OCI-M2 (cell line): ENCODE measurements at regions not wholly inside any gene's neighbourhood (a gene's known extent, or its start where the extent isn't known, plus 50 kb on each side); places are given as distances from the start of the nearest gene placed in this dataset.
"Not testable (repeated sequence)": the region's sequence is repeated elsewhere in the genome, so short reads cannot be mapped to it uniquely, and the experiment has no call there.

ENCODE experiments used
- DNase-seq: peaks from one replicate; lab custom pipeline; 2025; ENCODE audit not compliant: unreplicated experiment; lab: John Stamatoyannopoulos, UW

- DNase-seq = no peak
Measured at GRCh38 chr7:91397612-91398011, 133.4 kb downstream of the FZD1 start.

GRCh38 chr7:91398341-91398740 is 134.1 kb downstream of the FZD1 start:
- DNase-seq = no peak

DNA sequence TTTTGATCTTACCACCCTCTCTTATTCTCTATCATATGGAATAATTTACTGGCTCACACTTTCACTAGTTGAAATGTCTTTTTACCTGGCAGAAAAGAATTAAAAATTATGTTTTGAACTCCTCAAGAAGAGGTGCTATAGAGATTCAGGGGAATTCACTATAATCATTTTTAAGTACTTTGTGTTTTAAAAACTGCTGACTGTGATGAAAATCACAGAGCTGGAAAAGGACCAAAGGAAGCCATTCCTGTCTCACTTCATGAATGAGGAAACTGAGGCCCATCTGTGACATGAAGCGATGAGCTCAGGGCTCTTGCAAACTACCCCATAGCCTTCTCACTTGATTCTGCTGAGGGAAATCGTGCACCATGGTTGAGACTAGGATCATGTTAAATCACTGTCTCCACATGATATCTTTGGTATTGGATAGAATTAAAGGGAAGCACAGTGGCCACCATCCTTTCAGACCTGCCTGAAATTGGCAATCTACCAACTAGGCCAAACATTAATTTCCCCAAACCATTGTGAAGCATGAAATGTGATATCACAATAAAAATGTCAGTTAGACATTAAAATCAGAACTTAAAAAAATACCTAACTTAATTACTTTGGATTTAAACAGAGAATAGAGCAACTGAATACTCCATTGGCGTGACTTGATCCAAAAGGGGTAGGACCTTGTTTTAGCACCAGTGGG is 141.0 kb downstream of the FZD1 start:
- DNase-seq = no peak

DNA sequence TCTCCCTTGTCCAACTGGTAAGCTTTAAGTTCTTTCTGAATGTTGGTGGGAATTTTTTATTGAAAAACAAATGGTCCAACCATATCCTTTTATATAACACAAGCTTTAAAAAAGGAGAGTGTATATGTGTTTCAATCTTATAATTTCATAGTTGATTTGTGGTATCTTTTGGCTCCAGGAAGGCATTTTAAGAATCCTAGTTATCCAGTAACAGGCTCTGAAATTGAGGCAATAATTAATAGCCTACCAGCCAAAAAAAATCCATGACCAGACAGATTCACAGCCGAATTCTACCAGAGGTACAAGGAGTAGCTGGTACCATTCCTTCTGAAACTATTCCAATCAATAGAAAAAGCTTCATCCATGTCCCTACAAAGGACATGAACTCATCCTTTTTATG is 141.6 kb downstream of the FZD1 start:
- not testable (repeated sequence) for DNase-seq

DNA sequence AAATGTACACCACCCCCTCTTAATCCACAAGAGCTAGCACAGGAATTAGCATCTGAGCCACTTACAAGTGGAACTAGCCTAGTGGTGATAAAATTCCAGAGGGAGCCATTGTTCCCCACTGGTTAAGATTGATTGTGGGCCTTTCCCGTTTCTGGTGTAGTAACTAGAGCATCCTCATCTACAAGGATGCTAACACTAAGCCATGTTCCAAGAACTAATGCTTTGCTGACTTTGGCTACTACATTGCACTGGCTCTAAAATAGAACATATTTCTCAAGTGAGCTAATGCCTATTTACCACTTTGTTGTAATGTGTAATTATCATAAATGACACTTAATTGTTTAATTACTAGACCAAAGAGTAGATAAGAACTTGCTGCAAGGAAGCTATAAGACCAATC is 143.7 kb downstream of the FZD1 start:
- DNase-seq = no peak

- DNase-seq = no peak
Measured at GRCh38 chr7:91408388-91409154, 144.3 kb downstream of the FZD1 start.

DNA sequence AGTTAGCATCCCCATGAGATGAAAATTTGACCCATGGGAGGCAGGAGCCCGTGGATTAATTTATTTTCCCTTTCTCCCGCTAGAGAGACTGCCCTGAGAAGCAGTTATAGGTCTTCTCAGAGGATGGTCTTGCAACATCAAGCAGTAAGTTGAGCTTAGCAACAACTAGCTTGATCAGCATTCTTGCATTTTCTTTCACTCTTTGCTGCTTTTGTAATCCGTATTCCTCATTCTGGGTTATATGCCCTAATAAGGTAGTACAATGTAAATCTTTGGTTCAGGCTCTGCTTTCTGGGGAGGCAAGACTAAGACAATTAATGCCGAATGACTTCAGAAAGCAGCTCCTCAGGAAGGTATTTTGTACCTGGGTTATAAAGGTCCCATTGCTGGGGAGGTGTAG is 146.8 kb downstream of the FZD1 start:
- DNase-seq = no peak

GRCh38 chr7:91412298-91412697 is 148.1 kb downstream of the FZD1 start:
- DNase-seq = no peak

DNA sequence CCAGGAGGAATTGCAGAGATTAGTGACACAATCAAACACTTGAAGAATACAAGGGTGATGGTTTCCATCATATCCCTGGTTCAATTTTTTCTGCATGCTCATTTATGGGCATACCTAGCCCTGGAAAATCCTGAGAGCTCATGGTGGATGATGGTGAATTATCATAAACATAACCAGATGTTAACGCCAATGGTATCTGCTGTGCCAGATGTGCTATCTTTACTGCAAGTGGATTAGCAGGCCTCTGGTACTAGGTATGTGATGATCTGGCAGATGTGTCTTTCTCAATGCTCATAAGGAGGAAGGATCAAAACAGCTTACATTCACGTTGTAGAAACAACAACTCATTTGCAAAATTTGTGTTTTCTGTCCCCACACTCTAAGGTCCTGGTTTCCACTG is 150.5 kb downstream of the FZD1 start:
- no peak for DNase-seq

- no peak for DNase-seq
Measured at GRCh38 chr7:91416155-91416865, 152.1 kb downstream of the FZD1 start.

DNA sequence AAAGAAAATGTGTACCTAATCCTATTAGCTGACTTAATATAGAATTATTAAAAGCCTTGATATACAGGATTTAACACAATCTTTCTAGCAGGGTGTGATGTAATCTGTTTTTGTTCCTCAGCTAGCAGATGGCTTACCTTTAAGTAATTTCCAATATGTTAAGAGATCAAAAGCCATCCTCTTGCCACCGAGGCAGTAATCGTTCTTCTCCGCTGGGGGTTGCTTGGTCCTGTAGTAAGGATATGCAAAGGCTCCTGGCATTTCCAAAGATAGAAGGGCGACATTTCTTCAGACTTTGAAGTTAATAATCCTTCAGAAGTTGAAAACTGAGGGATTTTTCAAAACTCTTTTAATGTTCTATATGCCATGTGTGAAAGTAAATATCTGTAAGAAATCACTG is 156.4 kb downstream of the FZD1 start:
- DNase-seq = no peak

GRCh38 chr7:91421018-91421417 is 156.8 kb downstream of the FZD1 start:
- no peak for DNase-seq

- no peak for DNase-seq
Measured at GRCh38 chr7:91424371-91424770, 160.1 kb downstream of the FZD1 start.

DNA sequence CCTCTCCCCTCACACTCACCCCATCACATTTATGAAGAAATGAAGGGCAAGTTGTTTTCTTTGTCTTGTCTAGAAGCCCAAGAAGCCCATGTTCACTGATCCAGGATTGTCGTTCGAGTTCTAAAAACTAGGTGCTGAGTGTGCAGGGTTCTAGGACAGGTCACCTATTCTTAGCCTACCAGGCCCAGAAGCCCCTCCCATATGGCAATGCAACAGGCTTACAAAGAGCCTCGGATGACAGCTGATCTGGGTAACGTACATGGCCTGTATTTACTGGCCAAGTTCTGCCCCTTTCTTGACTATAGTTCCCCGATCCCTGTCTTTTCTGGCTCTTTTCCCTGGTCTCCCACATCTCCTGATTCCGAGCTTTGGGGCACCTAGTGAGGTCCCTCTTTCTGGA is 160.9 kb downstream of the FZD1 start:
- no peak for DNase-seq

GRCh38 chr7:91427051-91427450 is 162.8 kb downstream of the FZD1 start:
- no peak for DNase-seq

GRCh38 chr7:91431601-91432000 is 167.4 kb downstream of the FZD1 start:
- DNase-seq = no peak

DNA sequence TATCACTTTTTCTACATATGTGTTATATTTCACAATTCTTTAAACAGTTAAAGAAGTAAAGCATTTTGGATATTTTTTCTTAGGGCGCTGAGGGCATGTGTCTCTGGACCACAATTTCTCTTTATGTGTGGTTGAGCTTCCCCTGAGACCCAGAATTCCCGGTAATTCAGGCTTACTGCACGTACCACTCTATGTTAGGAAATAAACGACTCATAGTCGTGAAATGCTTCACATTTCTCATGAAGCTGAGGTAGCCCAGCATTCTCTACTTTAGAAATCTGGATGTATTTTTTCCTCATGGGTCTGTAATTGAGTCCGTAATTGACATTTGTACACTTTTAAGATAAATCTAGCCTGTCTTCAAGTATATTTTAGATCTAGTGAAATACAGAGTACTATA is 170.6 kb downstream of the FZD1 start:
- no peak for DNase-seq

DNA sequence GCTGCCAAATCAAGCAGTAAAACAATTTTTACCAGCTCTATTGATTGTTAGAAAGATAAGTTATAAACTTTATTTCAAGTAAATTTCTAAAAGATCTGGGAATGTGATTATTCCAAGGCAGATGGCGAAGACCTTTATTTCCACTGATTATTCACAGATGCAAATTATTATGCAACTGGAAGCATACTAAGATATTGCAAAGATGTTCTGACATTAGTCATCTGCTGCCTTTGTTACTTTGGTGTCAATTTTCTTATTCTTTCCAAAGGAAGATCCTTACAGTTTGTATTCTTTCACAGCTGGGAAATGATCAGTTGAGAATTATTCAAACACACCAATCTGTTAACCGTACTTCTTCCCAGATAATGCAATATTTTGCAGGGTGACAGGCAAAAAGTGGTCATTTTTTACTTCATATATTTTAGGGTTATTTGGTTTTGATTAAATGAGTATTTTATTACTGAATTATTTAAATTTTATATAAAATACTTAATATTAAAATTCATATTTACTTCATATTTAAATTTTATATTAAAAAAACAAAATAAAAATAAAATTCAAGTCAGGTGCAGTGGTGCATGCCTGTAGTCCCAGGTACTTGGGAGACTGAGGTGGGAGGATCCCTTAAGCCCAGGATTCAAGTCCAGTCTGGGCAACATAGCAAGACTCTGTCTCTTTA is 171.3 kb downstream of the FZD1 start:
- no peak for DNase-seq

- no peak for DNase-seq
Measured at GRCh38 chr7:91436655-91437054, 172.4 kb downstream of the FZD1 start.

- DNase-seq = not testable (repeated sequence)
Measured at GRCh38 chr7:91440198-91440597, 176.0 kb downstream of the FZD1 start.

DNA sequence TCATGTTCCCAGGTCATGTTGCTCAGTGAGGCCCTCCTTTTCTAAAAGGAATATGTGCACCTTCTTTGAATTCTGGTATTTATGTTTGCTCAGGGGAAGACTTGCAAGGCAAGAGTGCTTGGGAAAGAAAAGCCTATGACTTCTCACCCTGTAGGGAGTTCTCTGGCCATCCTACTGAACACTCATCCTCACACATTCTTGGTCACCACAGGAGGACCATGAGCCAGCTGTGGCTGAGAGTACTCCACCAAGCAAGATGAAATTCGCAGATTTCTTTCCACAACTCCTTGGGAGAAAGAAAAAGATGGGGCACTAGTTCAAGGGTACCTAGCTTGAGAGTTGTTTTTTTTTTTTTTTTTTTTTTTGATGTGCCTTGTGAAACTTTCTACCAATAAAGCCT is 179.6 kb downstream of the FZD1 start:
- DNase-seq = no peak

- no peak for DNase-seq
Measured at GRCh38 chr7:91446819-91447218, 182.6 kb downstream of the FZD1 start.
